PC-9 (cell line): ENCODE measurements at regions not wholly inside any gene's neighbourhood (a gene's known extent, or its start where the extent isn't known, plus 50 kb on each side); places are given as distances from the start of the nearest gene placed in this dataset.

Experiments used
- CTCF ChIP-seq: fragments of 200-600 bp; sonication (generic); conservative IDR thresholded peaks from 2 replicates; pipeline ENCODE4 v1.6.1; 2017; ENCODE audit warnings: mixed run types, antibody characterized with exemption, mild to moderate bottlenecking, moderate library complexity
- EZH2 ChIP-seq: fragments of 200-600 bp; sonication (generic); IDR thresholded peaks from 2 replicates; pipeline ENCODE4 v1.8.0; 2017; ENCODE audit warnings: antibody characterized with exemption, low read depth

DNA sequence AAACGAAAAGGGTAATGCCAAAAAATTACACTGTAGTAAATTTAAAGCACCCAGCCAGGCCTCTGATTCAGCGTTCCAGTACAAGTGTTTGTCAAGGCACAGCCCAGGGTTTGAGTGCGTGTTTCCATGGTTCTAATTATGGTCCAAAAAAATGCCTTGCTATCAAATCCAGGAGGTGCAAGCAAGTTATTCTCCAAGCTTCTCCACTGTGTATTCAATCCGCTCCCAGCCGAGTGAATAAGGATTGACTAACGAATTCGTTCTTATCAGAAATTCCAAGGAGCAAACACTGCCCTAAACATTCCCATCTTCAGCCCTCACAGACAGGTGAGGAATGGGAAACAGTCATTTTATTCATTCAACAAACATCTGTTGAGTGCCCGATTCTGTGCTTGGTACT lies 103.3 kb upstream of the WWC1 start:
- TF ChIP-seq CTCF (no peak), EZH2 (no peak)
